OCI-LY3 (cell line): ENCODE measurements at regions not wholly inside any gene's neighbourhood (a gene's known extent, or its start where the extent isn't known, plus 50 kb on each side); places are given as distances from the start of the nearest gene placed in this dataset.

Experiments used
- CTCF ChIP-seq: fragments of 200-600, 300-600 bp; sonication (generic); IDR thresholded peaks from 2 replicates; pipeline ENCODE4 v1.5.1; 2014; ENCODE audit warnings: antibody characterized with exemption, low read length, low read depth
- EZH2phosphoT487 ChIP-seq: fragments of 200-600 bp; shearing (Covaris generic); IDR thresholded peaks from 2 replicates; pipeline ENCODE4 v1.6.1; 2018; ENCODE audit warnings: antibody characterized with exemption, mixed run types, low read depth

GRCh38 chr14:85233756-85234155 is 296.2 kb upstream of the FLRT2 start:
- TF ChIP-seq EZH2phosphoT487: no peak
- no peak for TF ChIP-seq CTCF
